Prostate gland (tissue), 2 donors: ENCODE measurements at regions not wholly inside any gene's neighbourhood (a gene's known extent, or its start where the extent isn't known, plus 50 kb on each side); places are given as distances from the start of the nearest gene placed in this dataset.

Experiments used
- DNase-seq: peaks from one replicate; pipeline ENCODE4 v3.0.0-alpha.2; 2019; ENCODE audit warnings: low spot score
- H3K27ac ChIP-seq, 2 donors: fragments of 200-600 bp; sonication (generic); 2 replicates each; pipeline ENCODE4 v1.5.1; 2017 to 2019
- H3K27me3 ChIP-seq: fragments of 200-600 bp; sonication (generic); replicated peaks from 2 replicates; pipeline ENCODE4 v1.5.1; 2019; ENCODE audit not compliant: insufficient read depth
- H3K36me3 ChIP-seq, 2 donors: fragments of 200-600 bp; sonication (generic); 1 replicate in 1 of 2; 2 replicates in 1 of 2; pipeline versions ENCODE4 v1.5.1 to v1.8.1; 2017 to 2019
- H3K4me1 ChIP-seq: fragments of 200-600 bp; sonication (generic); replicated peaks from 2 replicates; pipeline ENCODE4 v1.5.1; 2019
- H3K4me3 ChIP-seq, 2 donors: fragments of 200-600 bp; sonication (generic); 2 replicates each; pipeline ENCODE4 v1.5.1; 2017 to 2019
- H3K9me3 ChIP-seq: fragments of 200-600 bp; sonication (generic); 2 replicates; pipeline ENCODE4 v1.5.1; 2017
- POLR2A ChIP-seq: fragments of 450-650 bp; IDR thresholded peaks from one replicate; pipeline ENCODE4 v1.6.1; 2016; ENCODE audit warnings: antibody characterized with exemption, mild to moderate bottlenecking
- POLR2AphosphoS5 ChIP-seq: sonication (generic); formaldehyde crosslinking; IDR thresholded peaks from one replicate; pipeline ENCODE4 v1.6.1; 2017; ENCODE audit warnings: antibody characterized with exemption
- WGBS: methylation state at CpG from one replicate; pipeline ENCODE4 v1.1.5; 2018; 5-methylcytosine and 5-hydroxymethylcytosine counted together
- intact Hi-C: fragments of 100-400 bp; cut with DNase I; formaldehyde crosslinking; loops from one replicate; pipeline ENCODE4 v1.14.2; 2022
- TF ChIP-seq, protein P1 (sequence below), 4 experiments: fragments of 200-600 bp in 2 of 4; fragments of 450-650 bp in 2 of 4; sonication (generic) in 2 of 4; IDR thresholded peaks; 1 replicate in 3 of 4; 2 replicates in 1 of 4; pipeline ENCODE4 v1.5.1; 2016 to 2019; ENCODE audit warnings: antibody characterized with exemption in 4 of 4, mild to moderate bottlenecking in 2 of 4, moderate library complexity in 2 of 4

DNA sequence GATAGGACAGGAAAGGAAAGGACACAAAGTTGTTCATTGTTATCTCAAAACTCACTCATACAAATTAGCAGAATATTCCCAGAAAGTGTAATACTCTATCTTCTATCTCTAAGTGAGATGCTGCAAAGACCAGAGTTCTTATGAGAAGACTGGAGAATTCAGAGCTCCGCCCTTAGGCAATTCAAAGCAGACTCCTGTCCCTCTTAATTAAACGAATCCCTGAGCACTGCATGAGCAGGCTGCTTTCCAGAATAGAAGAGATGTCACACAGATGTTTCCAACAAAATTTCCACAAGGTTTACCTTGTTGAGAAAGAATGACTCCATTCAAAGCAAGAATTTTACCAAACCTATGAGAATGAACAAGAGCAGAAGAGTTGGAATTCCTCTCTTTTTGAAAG is 630.8 kb upstream of the INTU start:
- intact Hi-C loops, result no loop called here
- no peaks in the 10 kb centered on the region for H3K27me3 ChIP-seq
- 83% methylated on average over 2 of the region's 2 CpGs for WGBS
- DNase-seq, result no peak
- no peak overlapping the region for H3K27ac ChIP-seq
- no peaks in the 10 kb centered on the region for H3K36me3 ChIP-seq
- no peaks in the 10 kb centered on the region for H3K9me3 ChIP-seq
- no peak overlapping the region for H3K4me3 ChIP-seq
- TF ChIP-seq, protein P1, sequence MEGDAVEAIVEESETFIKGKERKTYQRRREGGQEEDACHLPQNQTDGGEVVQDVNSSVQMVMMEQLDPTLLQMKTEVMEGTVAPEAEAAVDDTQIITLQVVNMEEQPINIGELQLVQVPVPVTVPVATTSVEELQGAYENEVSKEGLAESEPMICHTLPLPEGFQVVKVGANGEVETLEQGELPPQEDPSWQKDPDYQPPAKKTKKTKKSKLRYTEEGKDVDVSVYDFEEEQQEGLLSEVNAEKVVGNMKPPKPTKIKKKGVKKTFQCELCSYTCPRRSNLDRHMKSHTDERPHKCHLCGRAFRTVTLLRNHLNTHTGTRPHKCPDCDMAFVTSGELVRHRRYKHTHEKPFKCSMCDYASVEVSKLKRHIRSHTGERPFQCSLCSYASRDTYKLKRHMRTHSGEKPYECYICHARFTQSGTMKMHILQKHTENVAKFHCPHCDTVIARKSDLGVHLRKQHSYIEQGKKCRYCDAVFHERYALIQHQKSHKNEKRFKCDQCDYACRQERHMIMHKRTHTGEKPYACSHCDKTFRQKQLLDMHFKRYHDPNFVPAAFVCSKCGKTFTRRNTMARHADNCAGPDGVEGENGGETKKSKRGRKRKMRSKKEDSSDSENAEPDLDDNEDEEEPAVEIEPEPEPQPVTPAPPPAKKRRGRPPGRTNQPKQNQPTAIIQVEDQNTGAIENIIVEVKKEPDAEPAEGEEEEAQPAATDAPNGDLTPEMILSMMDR (IDR thresholded peaks at IDR 0.05), result no peak
- TF ChIP-seq POLR2A (no peak), POLR2AphosphoS5 (no peak)
- H3K4me1 ChIP-seq, result no peaks in the 10 kb centered on the region

- intact Hi-C loops, result no loop called here
- Histone ChIP-seq H3K27me3 (no peaks in the 10 kb centered on the region), H3K4me3 (no peak overlapping the region), H3K27ac (no peak overlapping the region), H3K36me3 (no peaks in the 10 kb centered on the region), H3K9me3 (no peaks in the 10 kb centered on the region), H3K4me1 (no peaks in the 10 kb centered on the region)
- DNase-seq, result no peak
- TF ChIP-seq POLR2A (no peak), POLR2AphosphoS5 (no peak)
- TF ChIP-seq, protein P1 (IDR thresholded peaks at IDR 0.05), result no peak
Observed at GRCh38 chr4:127006446-127006877, 626.3 kb upstream of the INTU start.

DNA sequence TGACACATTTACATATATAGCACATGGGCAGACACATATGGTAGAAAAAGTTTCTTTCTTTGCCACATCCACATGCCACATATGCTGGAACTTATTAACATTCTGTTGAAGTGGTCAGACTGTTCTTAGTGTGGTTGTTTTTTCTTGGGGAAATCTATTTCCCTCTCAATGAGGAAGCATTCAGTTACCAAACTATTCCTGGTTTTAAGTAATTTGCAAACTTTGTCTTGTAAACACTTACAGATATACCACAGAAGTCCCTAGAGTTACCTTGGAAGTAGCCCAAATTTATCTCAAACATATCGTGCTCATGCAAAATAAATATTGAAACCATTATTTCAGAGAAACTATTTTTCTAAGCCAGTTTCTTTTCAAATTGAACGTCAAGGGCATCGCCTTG is 625.5 kb upstream of the INTU start:
- 62% methylated on average over 3 of the region's 3 CpGs for WGBS
- DNase-seq, result no peak
- intact Hi-C loops, result no loop called here
- no peak overlapping the region for H3K27ac ChIP-seq
- no peaks in the 10 kb centered on the region for H3K36me3 ChIP-seq
- no peaks in the 10 kb centered on the region for H3K9me3 ChIP-seq
- no peaks in the 10 kb centered on the region for H3K27me3 ChIP-seq
- TF ChIP-seq POLR2A (no peak), POLR2AphosphoS5 (no peak)
- TF ChIP-seq, protein P1 (IDR thresholded peaks at IDR 0.05), result no peak
- H3K4me3 ChIP-seq, result no peak overlapping the region
- no peaks in the 10 kb centered on the region for H3K4me1 ChIP-seq

- Histone ChIP-seq H3K27ac (no peak overlapping the region), H3K4me1 (no peaks in the 10 kb centered on the region), H3K9me3 (no peaks in the 10 kb centered on the region), H3K27me3 (no peaks in the 10 kb centered on the region), H3K4me3 (no peak overlapping the region), H3K36me3 (no peaks in the 10 kb centered on the region)
- intact Hi-C loops, result no loop called here
- DNase-seq, result no peak
- TF ChIP-seq POLR2A (no peak), POLR2AphosphoS5 (no peak)
- TF ChIP-seq, protein P1 (IDR thresholded peaks at IDR 0.05), result no peak
Observed at GRCh38 chr4:127012549-127012948, 620.2 kb upstream of the INTU start.

GRCh38 chr4:127015667-127016117 is 617.1 kb upstream of the INTU start:
- no peak overlapping the region for H3K4me3 ChIP-seq
- intact Hi-C loops, result no loop called here
- H3K4me1 ChIP-seq, result no peaks in the 10 kb centered on the region
- H3K27ac ChIP-seq, result no peak overlapping the region
- no peaks in the 10 kb centered on the region for H3K9me3 ChIP-seq
- TF ChIP-seq, protein P1 (IDR thresholded peaks at IDR 0.05), result no peak
- no peaks in the 10 kb centered on the region for H3K27me3 ChIP-seq
- DNase-seq, result no peak
- no peaks in the 10 kb centered on the region for H3K36me3 ChIP-seq
- 17% methylated on average over 5 of the region's 5 CpGs for WGBS
